ENCODE measurements at regions not wholly inside any gene's neighbourhood (a gene's known extent, or its start where the extent isn't known, plus 50 kb on each side); places are given as distances from the start of the nearest gene placed in this dataset.

- no peaks in the 10 kb centered on the region for H3K36me3 Mint-ChIP-seq (ENCODE audit: insufficient read depth, unreplicated experiment)
- CTCF ChIA-PET = no interaction called here
- Histone ChIP-seq H3K9me3 (no peaks in the 10 kb centered on the region), H3K4me3 (ENCODE audit: low read depth, low read length) (no peak overlapping the region), H3K27me3 (replicated peaks; ENCODE audit: control insufficient read depth, insufficient read depth, low read length) (no peaks in the 10 kb centered on the region), H3K4me1 (no peaks in the 10 kb centered on the region), H3K36me3 (ENCODE audit: control insufficient read depth, insufficient read depth, low read length) (no peaks in the 10 kb centered on the region)
- DNase-seq = no peak
- no TSS peak for BruUV-seq (replicated peaks)
- H3K27me3 Mint-ChIP-seq (ENCODE audit: insufficient read depth, unreplicated experiment) = no peaks in the 10 kb centered on the region
- POLR2A ChIA-PET = no interaction called here
- no peak for TF ChIP-seq CTCF (IDR thresholded peaks at IDR 0.05; ENCODE audit: insufficient read depth in 1 of 2, low read depth in 1 of 2, low read length in 1 of 2, severe bottlenecking in 1 of 2, unreplicated experiment in 1 of 2)
- intact Hi-C loops (cut with micrococcal nuclease; ENCODE audit: unreplicated experiment) = no loop called here
- H3K9me3 Mint-ChIP-seq (ENCODE audit: unreplicated experiment) = no peaks in the 10 kb centered on the region
- H3K27ac Mint-ChIP-seq (ENCODE audit: unreplicated experiment) = no peak overlapping the region
- no peaks in the 10 kb centered on the region for H3K4me1 Mint-ChIP-seq (ENCODE audit: low read depth, unreplicated experiment)
- no peak overlapping the region for H3K4me3 Mint-ChIP-seq (ENCODE audit: unreplicated experiment)
Measured at GRCh38 chr6:55974688-55975087, 99.3 kb upstream of the BMP5 start.

- Mint-ChIP-seq H3K9me3 (ENCODE audit: unreplicated experiment) (no peaks in the 10 kb centered on the region), H3K4me3 (ENCODE audit: unreplicated experiment) (no peak overlapping the region), H3K4me1 (ENCODE audit: low read depth, unreplicated experiment) (no peaks in the 10 kb centered on the region), H3K36me3 (ENCODE audit: insufficient read depth, unreplicated experiment) (no peaks in the 10 kb centered on the region), H3K27ac (ENCODE audit: unreplicated experiment) (no peak overlapping the region), H3K27me3 (ENCODE audit: insufficient read depth, unreplicated experiment) (peaks cover 2% of the 10 kb centered on the region)
- Histone ChIP-seq H3K4me3 (ENCODE audit: low read depth, low read length) (no peak overlapping the region), H3K9me3 (no peaks in the 10 kb centered on the region), H3K4me1 (no peaks in the 10 kb centered on the region), H3K27me3 (replicated peaks; ENCODE audit: control insufficient read depth, insufficient read depth, low read length) (no peaks in the 10 kb centered on the region), H3K36me3 (ENCODE audit: control insufficient read depth, insufficient read depth, low read length) (no peaks in the 10 kb centered on the region)
- CTCF ChIA-PET = no interaction called here
- POLR2A ChIA-PET = no interaction called here
- BruUV-seq (replicated peaks) = no TSS peak
- TF ChIP-seq CTCF (IDR thresholded peaks at IDR 0.05; ENCODE audit: insufficient read depth in 1 of 2, low read depth in 1 of 2, low read length in 1 of 2, severe bottlenecking in 1 of 2, unreplicated experiment in 1 of 2) = no peak
- DNase-seq = no peak
- intact Hi-C loops (cut with micrococcal nuclease; ENCODE audit: unreplicated experiment) = no loop called here
Measured at GRCh38 chr6:55972091-55972490, 96.7 kb upstream of the BMP5 start.

- no peak overlapping the region for H3K27ac Mint-ChIP-seq (ENCODE audit: unreplicated experiment)
- ChIA-PET POLR2A (no interaction called here), CTCF (no interaction called here)
- H3K4me3 ChIP-seq (ENCODE audit: low read depth, low read length) = no peak overlapping the region
- intact Hi-C loops (cut with micrococcal nuclease; ENCODE audit: unreplicated experiment) = no loop called here
- peaks cover 5% of the 10 kb centered on the region for H3K27me3 Mint-ChIP-seq (ENCODE audit: insufficient read depth, unreplicated experiment)
- no peak overlapping the region for H3K4me3 Mint-ChIP-seq (ENCODE audit: unreplicated experiment)
- no peaks in the 10 kb centered on the region for H3K36me3 ChIP-seq (ENCODE audit: control insufficient read depth, insufficient read depth, low read length)
- no peak for DNase-seq
- no peaks in the 10 kb centered on the region for H3K9me3 ChIP-seq
- no peaks in the 10 kb centered on the region for H3K27me3 ChIP-seq (replicated peaks; ENCODE audit: control insufficient read depth, insufficient read depth, low read length)
- no peak for TF ChIP-seq CTCF (IDR thresholded peaks at IDR 0.05; ENCODE audit: insufficient read depth in 1 of 2, low read depth in 1 of 2, low read length in 1 of 2, severe bottlenecking in 1 of 2, unreplicated experiment in 1 of 2)
- no peaks in the 10 kb centered on the region for H3K4me1 Mint-ChIP-seq (ENCODE audit: low read depth, unreplicated experiment)
- no peaks in the 10 kb centered on the region for H3K9me3 Mint-ChIP-seq (ENCODE audit: unreplicated experiment)
- H3K4me1 ChIP-seq = no peaks in the 10 kb centered on the region
- BruUV-seq (replicated peaks) = no TSS peak
- H3K36me3 Mint-ChIP-seq (ENCODE audit: insufficient read depth, unreplicated experiment) = no peaks in the 10 kb centered on the region
Measured at GRCh38 chr6:55969526-55969925, 94.1 kb upstream of the BMP5 start.

Measured in Caco-2 (cell line).